ENCODE measurements at regions not wholly inside any gene's neighbourhood (a gene's known extent, or its start where the extent isn't known, plus 50 kb on each side); places are given as distances from the start of the nearest gene placed in this dataset.

GRCh38 chrX:458631-459061, 71.9 kb upstream of the PPP2R3B start:
- no peaks in the 10 kb centered on the region for H3K9me2 ChIP-seq (replicated peaks; ENCODE audit: control insufficient read depth, low read length)
- H3K4me1 ChIP-seq (ENCODE audit: control insufficient read depth, low read length): no peaks in the 10 kb centered on the region
- peaks cover 18% of the 10 kb centered on the region; the same call in 1 of the 2 replicates for H3K9me3 ChIP-seq (ENCODE audit: control insufficient read depth, insufficient read depth, low read length)
- peaks cover 6% of the 10 kb centered on the region for H3F3A ChIP-seq (ENCODE audit: control insufficient read depth, insufficient read depth)
- no peak overlapping the region for H3K27ac ChIP-seq (ENCODE audit: low read depth, low read length)
- no peaks in the 10 kb centered on the region for H3K79me2 ChIP-seq (ENCODE audit: control insufficient read depth, low read length)
- no peaks in the 10 kb centered on the region for H3K27me3 ChIP-seq (ENCODE audit: control insufficient read depth, low read length)
- H3K4me3 ChIP-seq (ENCODE audit: low read length): no peak overlapping the region
- TF ChIP-seq EZH2phosphoT487 (IDR thresholded peaks at IDR 0.05; ENCODE audit: borderline replicate concordance, low read length) (no peak), CTCF (IDR thresholded peaks at IDR 0.05; ENCODE audit: low read depth, low read length, poor library complexity, severe bottlenecking) (no peak)
- H3K4me2 ChIP-seq (ENCODE audit: low read length): no peak overlapping the region
- no peaks in the 10 kb centered on the region for H3K36me3 ChIP-seq (ENCODE audit: control insufficient read depth, low read length)
- no peaks in the 10 kb centered on the region for H4K20me1 ChIP-seq (ENCODE audit: control insufficient read depth, insufficient read depth, low read depth, low read length)

GRCh38 chrX:459611-460010, 72.9 kb upstream of the PPP2R3B start:
- Histone ChIP-seq H3K9me2 (replicated peaks; ENCODE audit: control insufficient read depth, low read length) (no peaks in the 10 kb centered on the region), H3K79me2 (ENCODE audit: control insufficient read depth, low read length) (no peaks in the 10 kb centered on the region), H3K27me3 (ENCODE audit: control insufficient read depth, low read length) (no peaks in the 10 kb centered on the region), H3K36me3 (ENCODE audit: control insufficient read depth, low read length) (no peaks in the 10 kb centered on the region), H3K9me3 (ENCODE audit: control insufficient read depth, insufficient read depth, low read length) (peaks cover 18% of the 10 kb centered on the region; the same call in 1 of the 2 replicates), H3K4me1 (ENCODE audit: control insufficient read depth, low read length) (no peaks in the 10 kb centered on the region), H3K27ac (ENCODE audit: low read depth, low read length) (no peak overlapping the region), H3K4me2 (ENCODE audit: low read length) (no peak overlapping the region), H3K4me3 (ENCODE audit: low read length) (no peak overlapping the region), H4K20me1 (ENCODE audit: control insufficient read depth, insufficient read depth, low read depth, low read length) (no peaks in the 10 kb centered on the region), H3F3A (ENCODE audit: control insufficient read depth, insufficient read depth) (peaks cover 6% of the 10 kb centered on the region)
- TF ChIP-seq EZH2phosphoT487 (IDR thresholded peaks at IDR 0.05; ENCODE audit: borderline replicate concordance, low read length) (no peak), CTCF (IDR thresholded peaks at IDR 0.05; ENCODE audit: low read depth, low read length, poor library complexity, severe bottlenecking) (no peak)

- Histone ChIP-seq H3K4me1 (ENCODE audit: control insufficient read depth, low read length) (no peaks in the 10 kb centered on the region), H3K36me3 (ENCODE audit: control insufficient read depth, low read length) (no peaks in the 10 kb centered on the region), H3K27ac (ENCODE audit: low read depth, low read length) (no peak overlapping the region), H3F3A (ENCODE audit: control insufficient read depth, insufficient read depth) (peaks cover 6% of the 10 kb centered on the region), H4K20me1 (ENCODE audit: control insufficient read depth, insufficient read depth, low read depth, low read length) (no peaks in the 10 kb centered on the region), H3K79me2 (ENCODE audit: control insufficient read depth, low read length) (no peaks in the 10 kb centered on the region), H3K4me2 (ENCODE audit: low read length) (no peak overlapping the region), H3K4me3 (ENCODE audit: low read length) (no peak overlapping the region), H3K9me3 (ENCODE audit: control insufficient read depth, insufficient read depth, low read length) (peaks cover 18% of the 10 kb centered on the region; the same call in 1 of the 2 replicates), H3K9me2 (replicated peaks; ENCODE audit: control insufficient read depth, low read length) (no peaks in the 10 kb centered on the region), H3K27me3 (ENCODE audit: control insufficient read depth, low read length) (no peaks in the 10 kb centered on the region)
- TF ChIP-seq CTCF (IDR thresholded peaks at IDR 0.05; ENCODE audit: low read depth, low read length, poor library complexity, severe bottlenecking): no peak
- TF ChIP-seq EZH2phosphoT487 (IDR thresholded peaks at IDR 0.05; ENCODE audit: borderline replicate concordance, low read length): no peak
Observed at GRCh38 chrX:460116-460515, 73.4 kb upstream of the PPP2R3B start.
